C4-2B (cell line): ENCODE measurements at regions not wholly inside any gene's neighbourhood (a gene's known extent, or its start where the extent isn't known, plus 50 kb on each side); places are given as distances from the start of the nearest gene placed in this dataset.

Experiments used
- CTCF ChIP-seq: fragments of 450-650 bp; conservative IDR thresholded peaks from 2 replicates; pipeline ENCODE4 v1.5.1; 2017; ENCODE audit warnings: mild to moderate bottlenecking
- ZFX ChIP-seq: fragments of 450-650 bp; IDR thresholded peaks from 2 replicates; pipeline ENCODE4 v1.6.1; 2017

DNA sequence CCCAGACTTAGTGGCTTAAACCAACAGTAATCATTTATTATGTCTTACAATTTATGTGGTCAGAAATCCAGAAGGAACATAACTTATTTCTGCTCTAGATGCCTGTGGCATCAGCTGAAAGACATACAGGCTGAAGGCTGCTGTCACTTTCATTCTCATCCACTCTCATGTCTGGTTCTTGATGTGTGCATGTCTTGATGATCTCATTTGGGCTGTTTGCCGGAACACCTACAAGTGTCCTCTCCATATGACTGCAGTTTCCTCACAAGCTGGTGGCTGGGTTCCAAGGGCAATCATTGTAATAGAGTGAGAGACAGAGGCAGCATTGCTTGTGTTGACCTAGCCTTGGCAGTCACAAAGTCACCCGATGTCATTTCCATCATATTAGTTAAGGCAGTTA is 1375.9 kb upstream of the RAG2 start:
- TF ChIP-seq CTCF (no peak), ZFX (no peak)
